ENCODE measurements at regions not wholly inside any gene's neighbourhood (a gene's known extent, or its start where the extent isn't known, plus 50 kb on each side); places are given as distances from the start of the nearest gene placed in this dataset.
"Not testable (repeated sequence)": the region's sequence is repeated elsewhere in the genome, so short reads cannot be mapped to it uniquely, and the experiment has no call there.

GRCh38 chr14:106474261-106475028 is 948.1 kb downstream of the TMEM121 start:
- WGBS, 4 donors: 45 to 57% (median 56%) methylated on average over 6 of the region's 6 CpGs
- H3K9me3 ChIP-seq; H3K27ac ChIP-seq; DNase-seq; H3K4me1 ChIP-seq; ATAC-seq; H3K27me3 ChIP-seq; H3K36me3 ChIP-seq; intact Hi-C loops (cut with DNase I); H3K4me3 ChIP-seq: not testable (repeated sequence)

GRCh38 chr14:106475214-106475613 is 948.8 kb downstream of the TMEM121 start:
- H3K36me3 ChIP-seq; H3K27ac ChIP-seq; H3K4me3 ChIP-seq; H3K27me3 ChIP-seq; ATAC-seq; H3K4me1 ChIP-seq; DNase-seq; H3K9me3 ChIP-seq; intact Hi-C loops (cut with DNase I): not testable (repeated sequence)
- WGBS, 4 donors: 62 to 74% (median 67%) methylated on average over 3 of the region's 3 CpGs

GRCh38 chr14:106477600-106477999 is 951.2 kb downstream of the TMEM121 start:
- H3K4me1 ChIP-seq; H3K36me3 ChIP-seq; ATAC-seq; H3K4me3 ChIP-seq; H3K27me3 ChIP-seq; DNase-seq; intact Hi-C loops (cut with DNase I); H3K27ac ChIP-seq; H3K9me3 ChIP-seq: not testable (repeated sequence)
- no CpG with 5 or more reads among the region's 4 CpGs for WGBS, 4 donors

- intact Hi-C loops (cut with DNase I); H3K27ac ChIP-seq; H3K36me3 ChIP-seq; H3K4me1 ChIP-seq; H3K27me3 ChIP-seq; DNase-seq; H3K4me3 ChIP-seq; H3K9me3 ChIP-seq: not testable (repeated sequence)
- WGBS, 4 donors: no CpG with 5 or more reads among the region's 34 CpGs
- peak in 1 of 4 donors; percentile 29 for ATAC-seq
Measured at GRCh38 chr14:106480287-106480686, 953.9 kb downstream of the TMEM121 start.

- H3K27ac ChIP-seq; H3K4me3 ChIP-seq; intact Hi-C loops (cut with DNase I); DNase-seq; H3K27me3 ChIP-seq; H3K36me3 ChIP-seq; H3K9me3 ChIP-seq; H3K4me1 ChIP-seq: not testable (repeated sequence)
- ATAC-seq: peak in 1 of 4 donors; percentile 33
- WGBS, 4 donors: 75% methylated on average over 28 of the region's 45 CpGs; no CpG with 5 or more reads in 3 of the 4 donors
Measured at GRCh38 chr14:106482213-106482612, 955.8 kb downstream of the TMEM121 start.

GRCh38 chr14:106487600-106487999 is 961.2 kb downstream of the TMEM121 start:
- 39 to 53% (median 46%) methylated on average over 2 of the region's 2 CpGs for WGBS, 4 donors
- Histone ChIP-seq H3K4me3 (no peak overlapping the region), H3K4me1 (no peaks in the 10 kb centered on the region), H3K27me3 (peaks cover 0 to 5% (median 0%) of the 10 kb centered on the region in 9 donors), H3K9me3 (no peaks in the 10 kb centered on the region), H3K36me3 (no peaks in the 10 kb centered on the region), H3K27ac (no peak overlapping the region)
- ATAC-seq (no peak), DNase-seq (no peak)
- no peak for TF ChIP-seq POLR2A (IDR thresholded peaks at IDR 0.05)
- TF ChIP-seq CTCF (IDR thresholded peaks at IDR 0.05): no peak
- intact Hi-C loops (cut with DNase I): no loop called here

- intact Hi-C loops (cut with DNase I): no loop called here
- Histone ChIP-seq H3K27ac (no peak overlapping the region), H3K4me3 (no peak overlapping the region), H3K27me3 (peaks cover 0 to 5% (median 0%) of the 10 kb centered on the region in 9 donors), H3K36me3 (no peaks in the 10 kb centered on the region), H3K9me3 (no peaks in the 10 kb centered on the region), H3K4me1 (no peaks in the 10 kb centered on the region)
- DNase-seq: no peak
- TF ChIP-seq POLR2A (IDR thresholded peaks at IDR 0.05) (no peak), CTCF (IDR thresholded peaks at IDR 0.05) (no peak)
- ATAC-seq: no peak
- WGBS, 4 donors: 45 to 67% (median 53%) methylated on average over 1 of the region's 1 CpG
Measured at GRCh38 chr14:106488291-106488690, 961.9 kb downstream of the TMEM121 start.

Data from heart left ventricle (tissue), 16 donors.